ENCODE measurements at regions not wholly inside any gene's neighbourhood (a gene's known extent, or its start where the extent isn't known, plus 50 kb on each side); places are given as distances from the start of the nearest gene placed in this dataset.
A peak's percentile ranks its signal among the peaks of the same experiment; 100 is the strongest.

- DNase-seq (ENCODE audit: low spot score): no peak
- TF ChIP-seq NR2F2 (IDR thresholded peaks at IDR 0.05): no peak
- TF ChIP-seq, protein P1, sequence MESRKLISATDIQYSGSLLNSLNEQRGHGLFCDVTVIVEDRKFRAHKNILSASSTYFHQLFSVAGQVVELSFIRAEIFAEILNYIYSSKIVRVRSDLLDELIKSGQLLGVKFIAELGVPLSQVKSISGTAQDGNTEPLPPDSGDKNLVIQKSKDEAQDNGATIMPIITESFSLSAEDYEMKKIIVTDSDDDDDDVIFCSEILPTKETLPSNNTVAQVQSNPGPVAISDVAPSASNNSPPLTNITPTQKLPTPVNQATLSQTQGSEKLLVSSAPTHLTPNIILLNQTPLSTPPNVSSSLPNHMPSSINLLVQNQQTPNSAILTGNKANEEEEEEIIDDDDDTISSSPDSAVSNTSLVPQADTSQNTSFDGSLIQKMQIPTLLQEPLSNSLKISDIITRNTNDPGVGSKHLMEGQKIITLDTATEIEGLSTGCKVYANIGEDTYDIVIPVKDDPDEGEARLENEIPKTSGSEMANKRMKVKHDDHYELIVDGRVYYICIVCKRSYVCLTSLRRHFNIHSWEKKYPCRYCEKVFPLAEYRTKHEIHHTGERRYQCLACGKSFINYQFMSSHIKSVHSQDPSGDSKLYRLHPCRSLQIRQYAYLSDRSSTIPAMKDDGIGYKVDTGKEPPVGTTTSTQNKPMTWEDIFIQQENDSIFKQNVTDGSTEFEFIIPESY (IDR thresholded peaks at IDR 0.05): no peak
- TF ChIP-seq RAD21 (IDR thresholded peaks at IDR 0.05): peak; percentile 92 to 93
- TF ChIP-seq HNF4A (conservative IDR thresholded peaks at IDR 0.05): no peak
- no peak for TF ChIP-seq JUND (IDR thresholded peaks at IDR 0.05)
- TF ChIP-seq, protein P2, sequence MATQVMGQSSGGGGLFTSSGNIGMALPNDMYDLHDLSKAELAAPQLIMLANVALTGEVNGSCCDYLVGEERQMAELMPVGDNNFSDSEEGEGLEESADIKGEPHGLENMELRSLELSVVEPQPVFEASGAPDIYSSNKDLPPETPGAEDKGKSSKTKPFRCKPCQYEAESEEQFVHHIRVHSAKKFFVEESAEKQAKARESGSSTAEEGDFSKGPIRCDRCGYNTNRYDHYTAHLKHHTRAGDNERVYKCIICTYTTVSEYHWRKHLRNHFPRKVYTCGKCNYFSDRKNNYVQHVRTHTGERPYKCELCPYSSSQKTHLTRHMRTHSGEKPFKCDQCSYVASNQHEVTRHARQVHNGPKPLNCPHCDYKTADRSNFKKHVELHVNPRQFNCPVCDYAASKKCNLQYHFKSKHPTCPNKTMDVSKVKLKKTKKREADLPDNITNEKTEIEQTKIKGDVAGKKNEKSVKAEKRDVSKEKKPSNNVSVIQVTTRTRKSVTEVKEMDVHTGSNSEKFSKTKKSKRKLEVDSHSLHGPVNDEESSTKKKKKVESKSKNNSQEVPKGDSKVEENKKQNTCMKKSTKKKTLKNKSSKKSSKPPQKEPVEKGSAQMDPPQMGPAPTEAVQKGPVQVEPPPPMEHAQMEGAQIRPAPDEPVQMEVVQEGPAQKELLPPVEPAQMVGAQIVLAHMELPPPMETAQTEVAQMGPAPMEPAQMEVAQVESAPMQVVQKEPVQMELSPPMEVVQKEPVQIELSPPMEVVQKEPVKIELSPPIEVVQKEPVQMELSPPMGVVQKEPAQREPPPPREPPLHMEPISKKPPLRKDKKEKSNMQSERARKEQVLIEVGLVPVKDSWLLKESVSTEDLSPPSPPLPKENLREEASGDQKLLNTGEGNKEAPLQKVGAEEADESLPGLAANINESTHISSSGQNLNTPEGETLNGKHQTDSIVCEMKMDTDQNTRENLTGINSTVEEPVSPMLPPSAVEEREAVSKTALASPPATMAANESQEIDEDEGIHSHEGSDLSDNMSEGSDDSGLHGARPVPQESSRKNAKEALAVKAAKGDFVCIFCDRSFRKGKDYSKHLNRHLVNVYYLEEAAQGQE (IDR thresholded peaks at IDR 0.05): no peak
- TF ChIP-seq MAX (IDR thresholded peaks at IDR 0.05): no peak
- TF ChIP-seq HNF4G (IDR thresholded peaks at IDR 0.05): no peak
- no peak for TF ChIP-seq YY1 (IDR thresholded peaks at IDR 0.05)
- TF ChIP-seq, protein P3, sequence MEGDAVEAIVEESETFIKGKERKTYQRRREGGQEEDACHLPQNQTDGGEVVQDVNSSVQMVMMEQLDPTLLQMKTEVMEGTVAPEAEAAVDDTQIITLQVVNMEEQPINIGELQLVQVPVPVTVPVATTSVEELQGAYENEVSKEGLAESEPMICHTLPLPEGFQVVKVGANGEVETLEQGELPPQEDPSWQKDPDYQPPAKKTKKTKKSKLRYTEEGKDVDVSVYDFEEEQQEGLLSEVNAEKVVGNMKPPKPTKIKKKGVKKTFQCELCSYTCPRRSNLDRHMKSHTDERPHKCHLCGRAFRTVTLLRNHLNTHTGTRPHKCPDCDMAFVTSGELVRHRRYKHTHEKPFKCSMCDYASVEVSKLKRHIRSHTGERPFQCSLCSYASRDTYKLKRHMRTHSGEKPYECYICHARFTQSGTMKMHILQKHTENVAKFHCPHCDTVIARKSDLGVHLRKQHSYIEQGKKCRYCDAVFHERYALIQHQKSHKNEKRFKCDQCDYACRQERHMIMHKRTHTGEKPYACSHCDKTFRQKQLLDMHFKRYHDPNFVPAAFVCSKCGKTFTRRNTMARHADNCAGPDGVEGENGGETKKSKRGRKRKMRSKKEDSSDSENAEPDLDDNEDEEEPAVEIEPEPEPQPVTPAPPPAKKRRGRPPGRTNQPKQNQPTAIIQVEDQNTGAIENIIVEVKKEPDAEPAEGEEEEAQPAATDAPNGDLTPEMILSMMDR (IDR thresholded peaks at IDR 0.05; ENCODE audit: low read depth, low read length, missing input control): peak; percentile 70
- TF ChIP-seq FOXA2 (IDR thresholded peaks at IDR 0.05): no peak
- no peak for TF ChIP-seq GABPA (IDR thresholded peaks at IDR 0.05 in 1 of 2, conservative IDR thresholded peaks at IDR 0.05 in 1 of 2)
- TF ChIP-seq EGR1 (IDR thresholded peaks at IDR 0.05; ENCODE audit: low read depth in 2 of 2): no peak
- Histone ChIP-seq H3K36me3 (ENCODE audit: control insufficient read depth in 4 of 4, insufficient read depth in 3 of 4, low read depth in 1 of 4, low read length in 3 of 4) (no peaks in the 10 kb centered on the region), H3K4me3 (ENCODE audit: low read depth in 1 of 3, low read length in 3 of 3) (no peak overlapping the region), H3K27me3 (ENCODE audit: control insufficient read depth in 4 of 4, insufficient read depth in 4 of 4, low read length in 3 of 4) (no peaks in the 10 kb centered on the region), H3K9ac (ENCODE audit: low read depth in 1 of 2, low read length in 2 of 2) (no peak overlapping the region), H3K9me3 (ENCODE audit: control insufficient read depth in 4 of 4, low read length in 3 of 4) (no peaks in the 10 kb centered on the region), H3K27ac (ENCODE audit: low read depth in 1 of 2, low read length in 2 of 2) (no peak overlapping the region), H3K4me1 (ENCODE audit: control insufficient read depth in 4 of 4, insufficient read depth in 4 of 4, low read length in 3 of 4) (peaks cover 0 to 4% (median 1%) of the 10 kb centered on the region in 4 donors)
- WGBS: 28% methylated on average over 12 of the region's 12 CpGs
These were observed 81.6 kb upstream of the PREP start for GRCh38 chr6:105484238-105485161.

GRCh38 chr6:105483492-105483891 lies 80.6 kb upstream of the PREP start:
- TF ChIP-seq EGR1 (IDR thresholded peaks at IDR 0.05; ENCODE audit: low read depth in 2 of 2) (no peak), FOXA2 (IDR thresholded peaks at IDR 0.05) (no peak), GABPA (IDR thresholded peaks at IDR 0.05 in 1 of 2, conservative IDR thresholded peaks at IDR 0.05 in 1 of 2) (no peak), RAD21 (IDR thresholded peaks at IDR 0.05) (no peak), MAX (IDR thresholded peaks at IDR 0.05) (no peak), NR2F2 (IDR thresholded peaks at IDR 0.05) (no peak)
- TF ChIP-seq, protein P2 (IDR thresholded peaks at IDR 0.05): no peak
- Histone ChIP-seq H3K36me3 (ENCODE audit: control insufficient read depth in 4 of 4, insufficient read depth in 3 of 4, low read depth in 1 of 4, low read length in 3 of 4) (no peaks in the 10 kb centered on the region), H3K4me3 (ENCODE audit: low read depth in 1 of 3, low read length in 3 of 3) (no peak overlapping the region), H3K27me3 (ENCODE audit: control insufficient read depth in 4 of 4, insufficient read depth in 4 of 4, low read length in 3 of 4) (no peaks in the 10 kb centered on the region), H3K4me1 (ENCODE audit: control insufficient read depth in 4 of 4, insufficient read depth in 4 of 4, low read length in 3 of 4) (no peaks in the 10 kb centered on the region), H3K9me3 (ENCODE audit: control insufficient read depth in 4 of 4, low read length in 3 of 4) (no peaks in the 10 kb centered on the region), H3K9ac (ENCODE audit: low read depth in 1 of 2, low read length in 2 of 2) (no peak overlapping the region), H3K27ac (ENCODE audit: low read depth in 1 of 2, low read length in 2 of 2) (no peak overlapping the region)
- no peak for DNase-seq (ENCODE audit: low spot score)
- WGBS: 32% methylated on average over 4 of the region's 4 CpGs
